Stromal cell of bone marrow (primary cell): ENCODE measurements at regions not wholly inside any gene's neighbourhood (a gene's known extent, or its start where the extent isn't known, plus 50 kb on each side); places are given as distances from the start of the nearest gene placed in this dataset.

ENCODE experiments used
- DNase-seq: peaks from one replicate; pipeline ENCODE4 v3.0.0-alpha.2; 2012; ENCODE audit warnings: low read depth

DNA sequence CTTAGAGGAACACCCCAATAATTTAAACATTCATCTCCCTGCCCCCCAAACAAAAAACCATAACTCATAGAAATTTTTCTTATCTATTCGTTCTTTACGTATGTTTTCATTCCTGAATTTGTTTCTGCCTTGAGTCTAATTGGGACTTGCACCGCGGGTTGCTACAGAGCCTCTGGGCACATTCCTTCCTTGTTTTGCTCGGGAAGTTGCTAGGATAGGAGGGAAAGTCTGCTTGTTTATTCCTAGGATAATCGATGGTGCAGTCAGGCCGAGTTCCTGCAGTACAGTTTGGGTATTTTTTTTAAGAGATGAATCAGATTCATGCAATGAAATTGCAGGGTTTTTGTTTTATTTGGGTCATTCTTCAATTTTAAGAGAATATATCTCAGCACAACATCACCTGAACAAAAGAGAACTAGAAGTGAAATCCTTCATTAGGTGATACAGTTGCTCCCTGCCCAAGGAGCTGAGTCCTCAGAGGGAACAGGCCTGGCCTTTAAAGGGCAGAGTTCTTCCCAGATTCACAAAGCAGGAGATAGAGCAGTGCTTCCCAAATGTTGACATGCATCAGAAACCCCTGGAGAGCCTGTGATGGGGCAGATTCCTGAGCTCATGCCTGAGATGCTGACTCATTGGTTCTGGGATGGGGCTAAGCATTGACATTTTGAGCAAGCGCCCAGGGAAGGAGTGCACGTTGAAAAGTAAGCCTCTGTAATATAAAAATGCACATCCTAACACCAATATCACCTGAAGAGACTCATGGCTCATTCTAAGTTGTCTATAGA is 114.9 kb upstream of the FAM9B start:
- DNase-seq, result peak; percentile 62

DNA sequence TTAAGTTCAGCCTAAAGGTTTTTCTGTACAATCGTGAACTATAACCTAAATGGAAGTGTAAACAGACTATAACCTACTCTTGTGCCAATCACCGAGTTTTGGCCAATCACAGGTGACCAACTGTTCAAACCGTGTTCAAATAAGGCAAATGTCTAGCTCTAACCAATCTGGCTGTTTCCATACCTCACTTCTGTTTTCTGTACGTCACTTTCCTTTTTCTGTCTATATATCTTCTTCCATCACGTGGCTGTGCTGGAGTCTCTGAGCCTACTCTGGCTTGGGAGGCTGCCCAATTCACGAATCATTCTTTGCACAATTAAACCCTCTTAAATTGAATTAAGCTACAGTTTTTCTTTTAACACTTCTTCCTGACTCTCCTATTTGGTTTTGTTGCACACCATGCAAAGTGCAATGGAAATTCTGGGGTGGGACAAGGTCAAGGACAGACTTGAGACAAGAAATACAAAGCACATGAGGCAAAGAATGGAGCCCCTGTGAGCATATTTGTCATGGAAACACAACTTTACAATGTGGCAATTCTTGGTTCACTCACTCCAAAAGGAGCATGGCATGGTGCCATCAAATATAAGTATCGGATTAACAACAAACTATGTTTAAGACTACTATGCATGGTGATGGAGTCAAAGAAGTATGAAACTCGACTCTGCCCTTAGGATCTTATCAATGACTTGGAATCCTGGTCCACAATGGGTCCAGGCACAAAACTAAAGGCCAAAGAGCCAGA is 115.7 kb upstream of the FAM9B start:
- DNase-seq, result no peak

DNA sequence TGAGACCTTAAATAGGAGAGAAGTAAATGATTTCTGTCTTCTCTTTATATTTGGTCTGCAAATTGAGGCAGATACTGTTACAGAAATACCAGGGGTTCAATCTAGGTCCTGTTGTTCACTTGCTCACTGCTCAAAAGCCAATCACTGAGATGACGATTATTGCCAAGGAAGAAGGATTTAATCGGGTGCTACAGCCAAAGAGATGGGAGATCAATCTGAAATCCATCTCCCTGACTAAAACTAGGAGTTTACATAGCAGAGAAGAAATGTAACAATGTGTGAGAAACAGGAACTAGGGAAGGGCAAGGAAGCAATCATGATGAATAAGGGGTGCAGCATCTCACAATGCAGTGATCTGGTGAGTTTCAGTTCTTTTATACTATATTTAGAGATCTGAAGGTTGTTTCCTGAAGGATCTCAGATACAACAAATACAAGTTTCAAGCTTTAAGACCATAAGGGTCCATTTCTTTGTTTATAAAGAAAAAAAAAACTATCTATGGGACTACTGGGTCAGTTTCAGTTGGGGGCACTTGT is 117.9 kb upstream of the FAM9B start:
- no peak for DNase-seq

DNA sequence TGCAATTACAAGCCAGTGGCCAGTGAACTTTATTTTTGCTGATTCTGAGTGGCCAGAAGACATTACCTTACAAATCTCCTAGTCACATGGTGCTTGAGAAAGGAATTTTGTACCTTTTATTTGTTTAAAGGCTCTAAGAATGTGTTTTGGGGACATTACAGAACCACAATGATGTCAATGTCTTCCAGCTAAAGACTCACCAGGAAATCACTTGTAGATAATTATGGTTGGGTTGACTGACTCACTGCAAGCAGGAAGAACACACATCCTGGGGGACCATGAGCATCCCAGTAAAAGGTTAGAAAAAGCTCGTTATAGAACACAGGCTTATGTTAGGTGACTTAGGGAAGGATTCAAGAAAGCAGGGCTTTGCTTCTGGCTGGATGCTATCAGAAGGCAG is 119.4 kb upstream of the FAM9B start:
- peak; percentile 28 for DNase-seq

DNA sequence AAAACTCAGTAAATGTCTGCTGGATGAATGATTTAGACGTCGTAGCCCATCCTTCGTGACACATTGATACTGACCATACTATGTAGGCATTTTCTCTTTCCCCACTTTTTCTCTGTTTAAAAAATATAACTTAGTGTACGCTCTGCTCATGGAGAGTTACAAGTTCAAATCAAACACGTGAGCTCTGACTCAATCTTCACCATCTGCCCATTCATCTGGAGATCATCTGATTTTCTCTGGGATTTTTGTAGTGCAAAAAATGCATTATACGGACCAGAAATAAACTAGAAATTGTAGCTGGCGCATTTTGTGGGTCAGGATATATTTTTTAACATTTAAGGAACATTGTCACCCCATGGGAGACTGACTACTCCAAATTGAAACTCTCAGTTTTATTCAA is 124.7 kb upstream of the FAM9B start:
- DNase-seq, result no peak

DNA sequence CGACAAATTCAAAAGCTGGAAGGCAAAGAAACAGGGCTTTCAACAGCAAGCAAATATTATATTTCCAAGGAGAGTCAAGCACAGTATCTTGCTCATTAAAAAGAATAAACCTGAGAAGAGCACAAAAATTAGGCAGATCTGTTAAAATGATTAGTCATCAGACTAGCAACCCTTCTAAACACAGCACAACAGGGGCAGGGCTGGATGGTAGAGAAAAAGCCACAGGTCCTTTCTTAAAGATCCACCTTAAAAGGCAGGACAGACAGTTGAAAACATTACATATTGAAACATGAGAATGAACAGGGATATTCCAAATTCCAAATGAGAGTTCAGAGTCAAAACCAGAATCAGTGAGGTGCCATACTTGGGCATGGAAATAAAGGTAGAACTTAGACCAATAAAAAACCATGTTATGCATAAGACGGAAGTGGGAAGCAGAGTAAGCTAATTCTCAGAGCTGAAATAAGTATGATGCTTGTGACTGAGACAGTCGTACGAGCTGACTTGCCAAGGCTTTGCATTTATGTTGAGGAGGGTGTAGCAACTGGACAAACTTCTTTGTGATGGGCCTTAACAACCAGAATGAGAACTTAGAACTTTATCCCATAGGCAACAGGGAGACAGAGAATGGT is 126.9 kb upstream of the FAM9B start:
- no peak for DNase-seq

DNA sequence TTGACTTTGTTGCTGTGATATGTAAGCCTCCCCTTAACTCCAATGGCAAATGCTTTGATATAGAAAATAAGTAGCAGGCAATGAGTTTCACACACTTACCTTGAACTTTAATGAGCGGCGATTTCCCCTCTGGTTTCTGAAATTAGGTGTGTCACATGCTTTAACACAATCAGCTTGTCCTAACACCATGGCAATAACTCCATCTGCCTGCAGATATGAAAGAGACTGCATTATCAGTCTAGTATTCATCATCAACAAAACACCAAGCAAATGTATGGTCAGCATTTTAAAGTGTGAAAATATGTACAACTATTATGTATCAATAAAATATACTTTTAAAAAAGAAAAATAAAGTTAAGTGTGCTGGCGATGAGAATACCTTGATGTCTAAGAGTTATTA is 128.8 kb upstream of the FAM9B start:
- DNase-seq, result no peak

DNA sequence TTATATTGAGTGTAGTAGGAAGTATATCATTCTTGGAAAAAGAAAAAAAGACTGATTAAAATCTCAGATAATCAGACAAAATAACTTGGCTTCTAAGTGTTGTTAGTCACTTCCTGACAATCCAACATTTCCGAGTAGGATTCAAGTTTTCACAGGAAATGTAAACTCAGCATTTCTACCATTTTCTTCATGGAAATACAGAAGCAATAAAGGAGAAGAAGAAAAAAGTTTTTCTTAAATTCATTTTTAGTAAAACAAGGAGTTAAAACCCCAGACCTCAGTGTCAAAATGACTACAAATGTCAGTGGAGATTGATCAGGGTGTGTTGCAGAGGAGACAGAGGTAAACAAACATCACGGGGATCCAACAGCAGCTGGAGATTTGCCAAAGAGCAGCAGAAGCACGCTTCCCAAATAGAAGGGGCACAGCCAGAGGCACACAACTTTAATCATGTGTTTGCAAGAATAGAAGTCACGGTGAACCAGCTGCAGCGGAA is 129.3 kb upstream of the FAM9B start:
- DNase-seq, result no peak

DNA sequence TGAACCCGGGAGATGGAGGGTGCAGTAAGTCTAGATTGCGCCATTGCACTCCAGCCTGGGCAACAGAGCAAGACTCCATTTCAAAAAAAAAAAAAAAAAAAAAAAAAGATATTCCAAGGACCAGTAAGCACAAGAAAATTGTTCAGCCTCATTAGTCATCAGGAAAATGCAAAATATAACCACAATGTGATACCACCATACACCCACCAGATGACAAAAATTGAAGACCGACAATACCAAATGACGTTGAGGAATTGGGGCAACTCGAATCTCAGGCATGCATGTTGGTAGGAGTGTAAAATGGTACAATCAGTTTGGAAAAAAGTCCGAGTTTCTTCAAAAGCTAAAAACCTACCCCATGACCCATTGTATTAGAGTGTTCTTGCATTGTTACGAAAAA is 130.2 kb upstream of the FAM9B start:
- DNase-seq, result no peak

DNA sequence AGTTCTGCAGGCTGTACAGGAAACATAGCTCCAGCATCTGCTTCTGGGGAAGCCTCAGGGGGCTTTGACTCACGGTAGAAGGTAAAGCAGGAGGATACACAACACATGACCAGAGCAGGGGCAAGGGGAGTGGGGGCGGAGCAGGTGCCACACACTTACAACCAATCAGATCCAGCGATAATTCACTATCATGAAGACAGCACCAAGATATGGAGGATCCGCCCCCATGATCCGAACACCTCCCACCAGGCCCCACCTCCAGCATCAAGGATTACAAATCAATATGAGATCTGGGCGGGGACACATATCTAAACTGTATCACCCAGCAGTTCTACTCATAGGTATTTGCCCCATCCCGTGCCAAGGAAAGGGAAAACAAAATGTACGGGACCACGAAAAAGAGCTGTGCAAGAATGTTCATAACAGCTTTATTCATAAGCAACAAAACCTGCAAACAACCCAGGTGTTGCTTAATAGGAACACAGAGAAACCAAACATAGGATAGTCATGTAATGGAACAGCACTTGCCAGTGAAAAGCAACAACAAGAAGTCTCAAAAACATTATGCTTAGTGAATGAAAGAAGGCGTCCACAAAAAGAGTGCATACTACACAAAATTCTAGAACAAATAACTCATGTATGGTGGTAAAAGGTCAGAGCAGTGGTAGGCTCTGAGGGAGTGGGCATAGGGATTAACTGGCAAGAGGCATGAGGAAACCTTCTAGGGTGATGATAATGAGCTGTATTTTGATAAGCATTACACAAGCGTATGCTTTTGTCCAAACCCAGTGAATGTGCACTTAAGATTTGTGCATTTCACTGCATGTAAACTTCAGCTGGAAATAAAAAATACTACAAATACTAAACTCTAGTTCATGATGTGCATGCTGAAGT is 130.9 kb upstream of the FAM9B start:
- DNase-seq, result no peak

DNA sequence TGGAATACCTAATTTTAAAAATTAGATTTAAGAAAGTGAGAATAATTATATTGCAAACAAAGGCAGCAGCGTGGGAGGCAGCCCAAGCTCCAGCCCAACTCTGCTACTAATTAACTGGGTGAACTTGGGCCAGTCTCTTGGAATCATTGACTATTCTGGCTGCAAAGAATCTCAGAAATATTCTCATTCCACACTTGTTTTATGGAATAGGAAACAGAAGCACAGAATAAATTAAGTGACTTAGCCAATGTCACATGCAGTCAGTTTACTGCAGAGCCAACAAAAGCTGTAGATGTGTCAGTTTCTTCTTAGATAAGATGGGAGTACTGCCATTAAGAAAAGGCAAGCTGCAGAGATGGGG is 132.6 kb upstream of the FAM9B start:
- DNase-seq, result no peak

DNA sequence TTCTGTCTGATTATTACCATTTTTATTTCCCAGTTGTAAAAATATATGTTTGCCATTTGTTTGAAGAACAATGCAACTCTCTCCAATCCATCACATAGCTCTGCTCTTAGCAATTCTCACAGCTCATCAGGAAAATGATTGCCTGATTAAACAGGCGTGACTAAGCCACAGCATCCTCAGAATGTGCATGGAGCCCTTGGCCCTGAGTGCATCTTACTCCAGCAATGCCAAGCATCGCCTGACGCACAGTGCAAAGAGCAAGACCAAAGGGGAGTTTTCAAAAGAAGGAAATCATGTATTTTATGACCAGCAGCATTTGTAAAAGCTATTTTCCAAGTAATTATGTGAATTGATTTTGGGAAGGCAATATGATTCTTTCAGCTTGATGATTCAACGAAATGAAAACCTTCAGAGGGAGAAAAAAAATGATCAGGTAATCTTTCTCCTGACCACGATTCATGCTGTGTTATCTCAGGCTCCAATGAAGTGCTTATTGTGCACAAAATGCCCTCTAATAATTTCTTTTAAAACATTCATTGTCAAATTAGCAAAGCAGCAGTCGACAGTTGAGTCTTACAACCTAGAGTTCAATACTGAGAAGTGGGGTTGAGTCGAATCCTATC is 138.0 kb upstream of the FAM9B start:
- peak; percentile 23 for DNase-seq

DNA sequence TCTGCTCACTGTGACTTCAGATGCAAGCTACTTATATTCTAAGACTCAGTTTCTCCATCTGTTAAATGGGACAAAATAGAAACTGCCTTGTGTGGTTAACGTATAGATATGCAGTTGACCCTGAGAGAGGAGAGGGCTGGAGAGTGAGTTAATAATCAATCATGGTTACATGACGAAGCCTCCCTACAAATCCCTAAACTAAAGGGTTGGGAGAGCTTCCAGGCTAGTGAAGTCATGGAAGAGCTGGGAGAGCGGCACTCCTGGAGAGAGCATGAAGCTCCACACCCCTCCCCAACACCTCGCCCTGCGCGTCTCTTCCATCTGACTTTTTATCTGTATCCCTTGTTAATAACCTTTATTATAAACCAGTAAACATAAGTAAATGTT is 138.5 kb upstream of the FAM9B start:
- no peak for DNase-seq

DNA sequence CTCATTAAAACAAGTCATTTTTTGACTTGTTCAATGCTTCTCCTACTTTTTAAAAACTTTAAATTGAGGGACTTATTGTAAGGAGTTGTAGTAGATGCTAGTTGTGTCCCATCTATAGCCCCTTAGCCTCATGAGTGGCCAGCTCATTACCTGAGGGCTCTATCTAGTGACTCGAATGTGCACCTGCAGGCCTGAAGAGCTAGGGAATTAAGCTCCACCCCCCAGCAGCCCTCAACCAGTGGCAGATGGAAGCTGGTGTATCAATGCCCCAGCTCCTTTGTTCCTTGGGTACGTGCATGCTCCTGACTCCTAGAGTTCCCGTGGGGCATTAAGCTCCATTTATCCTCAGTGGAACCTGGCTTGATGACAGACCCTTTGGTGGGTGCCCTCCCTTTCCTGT is 146.7 kb upstream of the FAM9B start:
- no peak for DNase-seq

DNA sequence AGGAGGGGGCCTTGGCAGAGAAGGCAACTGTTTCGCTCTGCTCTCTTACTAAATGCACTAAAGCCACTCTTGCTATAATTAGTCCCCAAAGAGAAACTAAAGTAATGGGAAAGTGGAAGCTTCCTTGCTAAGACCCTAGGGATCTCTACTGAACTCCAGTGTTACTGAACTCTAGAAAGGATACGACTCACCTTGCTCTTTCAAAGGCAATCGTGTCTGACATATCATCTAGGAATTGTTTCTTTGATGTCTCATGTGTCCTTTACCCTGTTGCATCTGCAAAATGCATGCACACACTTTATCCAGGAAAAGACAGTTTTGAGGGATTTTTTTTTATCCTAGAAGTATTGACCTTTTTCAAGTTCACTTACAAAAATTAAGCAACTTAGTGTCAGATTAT is 148.1 kb upstream of the FAM9B start:
- no peak for DNase-seq

DNA sequence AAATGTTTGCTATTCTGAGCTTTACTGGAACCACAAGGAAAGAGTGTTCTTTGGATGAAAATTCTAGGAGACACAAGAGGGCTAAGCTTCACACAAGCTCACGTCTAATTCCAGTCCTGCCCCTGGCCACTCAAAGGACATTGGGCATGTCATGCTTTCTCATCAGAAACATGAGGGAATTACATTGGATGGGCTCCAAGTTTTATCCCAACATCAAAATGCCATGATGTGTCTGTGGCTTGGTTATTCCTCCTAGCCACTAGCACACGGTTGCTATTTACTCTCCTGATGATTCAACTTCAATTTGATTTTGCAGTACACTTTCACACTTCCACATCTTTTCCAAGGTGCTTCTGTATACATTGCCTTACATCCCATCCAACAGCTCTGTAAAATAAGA is 149.6 kb upstream of the FAM9B start:
- DNase-seq, result no peak

DNA sequence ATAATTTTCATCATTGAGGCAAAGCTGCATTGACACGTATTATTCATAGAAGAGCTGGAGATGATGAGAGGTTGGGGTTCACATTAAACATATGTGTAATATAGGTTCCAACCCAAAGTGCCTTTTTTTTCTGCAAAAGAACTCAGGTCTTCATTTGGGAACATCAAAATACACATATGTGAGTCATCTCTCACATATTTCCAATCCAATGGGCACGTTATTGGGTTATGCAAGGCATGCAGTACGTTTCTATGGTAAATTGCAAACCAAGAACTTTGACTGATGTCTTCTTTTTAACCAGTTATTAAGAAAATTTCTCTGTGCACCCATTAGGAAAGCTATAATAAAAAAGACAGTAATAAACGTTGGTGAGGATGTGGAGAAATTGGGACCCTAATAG is 150.3 kb upstream of the FAM9B start:
- no peak for DNase-seq

DNA sequence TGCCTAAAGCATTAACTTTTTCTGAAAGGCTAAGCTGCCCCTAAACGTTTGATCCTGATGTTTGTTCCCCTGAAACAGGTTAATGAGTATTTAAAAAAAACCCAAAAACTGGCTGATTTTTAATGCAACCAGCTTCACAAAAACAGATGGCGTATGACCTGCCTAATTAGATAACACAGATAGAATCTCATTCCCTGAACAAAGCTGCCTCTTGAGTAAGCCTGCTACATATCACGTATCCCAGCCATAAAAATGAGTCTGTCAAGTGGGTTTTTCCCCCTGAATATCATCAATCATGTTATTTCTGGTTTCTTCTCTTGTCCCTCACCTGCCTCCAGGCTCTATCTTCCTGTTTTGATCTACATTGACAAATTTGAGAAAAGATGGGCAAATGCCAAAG is 154.2 kb upstream of the FAM9B start:
- no peak for DNase-seq

DNA sequence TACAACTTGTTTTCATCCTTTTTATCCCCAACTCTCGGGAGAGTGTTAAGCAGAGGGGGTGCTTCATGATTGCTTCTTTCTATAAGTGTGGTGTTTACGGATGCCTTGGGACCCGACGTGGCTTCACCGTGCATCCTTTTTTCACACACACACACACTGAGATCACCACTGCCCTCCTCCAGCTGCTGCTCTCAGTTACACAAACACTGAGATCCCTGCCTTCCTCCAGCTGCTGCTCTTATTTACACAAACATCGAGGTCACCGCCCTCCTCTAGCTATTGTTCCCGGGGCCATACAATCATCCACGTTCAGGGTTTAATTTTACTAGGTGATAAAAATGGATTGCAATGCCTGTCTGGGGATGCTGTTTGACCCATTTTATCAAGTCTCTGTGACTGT is 155.4 kb upstream of the FAM9B start:
- DNase-seq, result no peak

DNA sequence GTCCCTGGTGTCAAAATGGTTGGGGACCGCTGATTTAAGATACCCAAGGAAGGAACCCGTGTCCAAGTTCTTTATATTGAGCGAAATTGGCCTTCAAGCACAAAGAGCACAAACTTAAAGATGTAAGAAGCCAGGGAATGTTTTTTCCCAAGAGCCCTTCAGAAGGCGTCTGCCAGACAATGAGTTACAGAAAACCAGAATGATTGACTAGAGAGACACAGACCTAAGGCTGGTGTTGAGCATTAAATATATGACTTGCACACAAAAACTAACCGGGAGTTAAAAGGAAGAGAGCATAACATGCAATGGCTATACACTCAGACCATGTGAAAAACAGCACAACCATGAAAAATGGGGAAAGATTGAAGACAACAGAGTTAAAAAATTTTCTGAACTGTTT is 157.5 kb upstream of the FAM9B start:
- DNase-seq, result no peak

DNA sequence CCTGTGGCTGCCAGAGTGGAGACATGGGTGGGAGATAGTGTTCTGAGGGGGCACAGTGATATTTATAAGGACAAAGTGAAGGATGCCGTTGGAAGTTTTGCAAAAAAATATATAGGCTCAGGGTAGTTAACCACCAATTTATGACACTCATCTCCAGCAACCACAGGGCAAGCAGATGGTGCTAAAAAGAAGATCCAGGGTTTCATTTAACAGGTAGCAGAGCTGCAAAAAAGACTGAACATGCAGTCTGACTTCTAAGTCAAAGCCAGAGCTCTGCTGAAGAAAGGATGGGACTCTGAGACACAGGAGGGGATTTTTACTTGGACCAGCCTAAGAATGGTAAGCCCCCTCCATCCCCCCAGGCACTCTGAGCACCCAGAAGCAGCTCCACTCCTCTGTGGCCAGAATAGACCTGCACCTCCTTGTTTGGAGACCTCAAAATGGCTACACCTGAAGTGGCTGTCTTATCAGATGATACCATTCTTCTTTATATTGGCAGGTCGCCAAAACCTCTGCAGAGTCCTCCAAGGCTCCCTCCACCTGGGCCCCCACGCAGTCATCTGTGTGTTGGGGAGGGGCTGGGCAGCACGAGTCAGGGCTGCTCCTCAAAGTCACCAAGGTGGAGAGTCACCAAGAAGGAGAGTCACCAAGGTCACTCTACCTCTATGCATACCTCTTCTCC is 161.4 kb upstream of the FAM9B start:
- no peak for DNase-seq
